HUDEP-2 (cell line): ENCODE measurements at regions not wholly inside any gene's neighbourhood (a gene's known extent, or its start where the extent isn't known, plus 50 kb on each side); places are given as distances from the start of the nearest gene placed in this dataset.
"Not testable (repeated sequence)": the region's sequence is repeated elsewhere in the genome, so short reads cannot be mapped to it uniquely, and the experiment has no call there.

Source experiments
- DNase-seq, 76 experiments: peaks; one replicate each; lab custom pipeline; 2025; ENCODE audit not compliant: unreplicated experiment in 76 of 76; lab: John Stamatoyannopoulos, UW

GRCh38 chr15:79601405-79602086, 169.4 kb downstream of the MINAR1 start:
- no peak for DNase-seq

DNA sequence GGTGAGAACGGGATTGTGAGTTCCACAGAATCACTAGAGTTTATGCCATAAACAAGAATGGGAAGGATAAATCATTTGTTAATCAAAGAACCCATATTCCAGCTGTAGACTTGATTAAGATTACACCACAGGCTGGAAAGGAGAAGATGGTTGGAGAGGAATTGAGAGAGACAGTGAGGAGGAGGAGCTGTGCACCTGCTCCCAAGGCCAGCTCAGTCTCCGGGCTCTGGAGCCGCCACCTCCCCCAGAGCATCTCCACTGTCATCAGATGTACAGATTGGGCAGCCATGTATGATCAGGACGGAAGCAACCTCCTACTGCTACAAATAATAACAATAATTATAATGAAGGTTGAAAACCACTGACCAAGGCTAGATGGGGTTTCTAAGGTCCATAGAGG, 170.0 kb downstream of the MINAR1 start:
- no peak for DNase-seq

DNA sequence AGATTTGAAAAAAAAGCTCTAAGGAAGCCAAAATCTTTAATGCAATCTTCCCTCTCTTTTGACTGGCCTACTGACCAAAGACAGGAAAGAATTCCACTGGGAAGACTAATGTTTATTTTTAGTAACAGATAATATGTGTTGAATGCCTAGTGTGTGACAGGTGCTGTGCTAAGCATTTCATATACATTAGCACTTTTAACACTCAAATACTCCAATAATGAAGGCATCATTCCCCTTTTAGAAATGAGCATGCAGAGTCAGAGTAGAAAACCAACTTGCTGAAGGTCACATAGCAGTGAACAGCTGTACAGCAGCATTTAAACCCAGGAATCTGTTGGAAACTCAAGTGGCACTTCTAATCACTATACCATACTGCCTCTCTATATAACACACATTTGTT, 170.6 kb downstream of the MINAR1 start:
- no peak for DNase-seq

DNA sequence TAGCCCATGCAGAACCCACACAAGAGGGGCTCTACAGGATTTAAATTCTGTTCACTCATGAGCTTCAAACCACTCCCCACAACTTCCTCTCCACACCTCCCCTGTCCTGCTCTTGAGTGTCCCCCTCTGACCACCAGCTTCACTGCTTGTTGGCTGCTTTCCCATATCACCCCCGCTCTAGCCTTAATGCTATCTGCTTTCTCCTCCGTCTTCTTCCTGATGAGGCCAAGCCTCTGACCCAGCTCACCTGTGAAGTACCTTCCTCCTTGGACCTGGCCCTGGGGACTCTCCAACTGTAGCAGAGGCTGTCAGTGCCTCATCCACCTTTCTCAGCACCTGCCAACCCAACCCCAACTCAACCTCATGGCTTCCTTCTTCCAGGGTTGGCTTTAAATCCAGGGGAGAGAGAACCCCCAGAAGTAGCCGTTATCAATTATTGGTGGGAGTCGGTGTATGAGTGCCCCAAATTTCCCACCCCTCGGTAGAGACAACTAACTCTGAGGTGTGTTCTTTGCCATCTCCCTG, 174.8 kb downstream of the MINAR1 start:
- no peak for DNase-seq

DNA sequence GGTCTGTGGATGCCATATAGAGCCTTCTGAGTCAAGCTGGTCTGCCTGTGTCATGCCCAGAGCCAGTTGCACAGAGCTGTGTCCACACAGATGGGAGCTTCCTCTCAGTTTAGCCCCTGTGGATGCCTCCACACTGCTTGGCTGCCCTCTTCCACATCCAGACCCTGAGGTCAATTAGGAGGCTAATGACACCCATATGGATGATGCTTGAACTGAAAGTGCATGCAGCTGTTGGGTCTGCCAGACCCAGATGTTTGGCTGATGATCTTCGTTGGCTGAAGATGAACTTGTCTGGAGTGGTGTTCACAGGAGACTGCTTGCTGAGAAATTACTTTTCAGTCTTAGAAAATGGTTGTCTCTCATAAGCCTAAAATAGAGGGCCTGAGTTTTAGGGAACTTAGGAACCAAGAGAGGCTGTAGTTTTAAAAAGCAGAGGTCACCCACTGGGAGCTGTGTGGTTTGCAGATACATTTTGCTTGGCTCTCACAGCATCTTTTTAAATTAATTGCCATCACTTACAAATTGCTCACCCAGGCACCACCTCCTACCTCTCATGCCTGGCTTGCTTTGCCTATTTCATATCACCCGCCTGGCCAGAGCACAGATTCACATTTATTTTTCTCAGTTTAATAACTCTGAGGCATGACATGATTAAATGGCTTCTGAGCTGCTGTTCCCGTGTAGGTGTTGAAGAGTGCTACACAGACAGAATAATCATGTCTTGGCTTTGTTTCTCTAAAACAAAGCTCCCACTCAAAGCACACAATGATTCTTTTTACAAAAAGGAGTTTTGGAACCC, 176.1 kb downstream of the MINAR1 start:
- DNase-seq = no peak

DNA sequence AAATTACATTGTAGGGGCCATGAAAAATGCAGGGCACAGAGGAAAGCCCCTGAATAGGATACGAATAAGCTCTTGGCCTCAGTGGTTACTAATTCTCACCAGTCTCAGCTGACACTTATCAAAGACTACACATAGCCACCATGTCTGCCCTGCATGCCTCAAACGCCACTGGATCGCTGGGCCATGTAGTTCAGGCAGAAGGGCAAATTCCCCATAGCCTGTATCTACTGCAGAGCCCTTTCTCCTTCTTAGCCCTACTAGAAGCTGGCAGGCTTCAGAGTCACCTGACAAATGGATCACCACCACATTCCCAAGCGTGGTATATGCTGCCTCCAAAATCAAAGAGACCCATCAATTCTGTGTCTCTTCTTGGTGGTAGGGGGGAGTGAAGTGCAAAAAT, 177.4 kb downstream of the MINAR1 start:
- no peak for DNase-seq

DNA sequence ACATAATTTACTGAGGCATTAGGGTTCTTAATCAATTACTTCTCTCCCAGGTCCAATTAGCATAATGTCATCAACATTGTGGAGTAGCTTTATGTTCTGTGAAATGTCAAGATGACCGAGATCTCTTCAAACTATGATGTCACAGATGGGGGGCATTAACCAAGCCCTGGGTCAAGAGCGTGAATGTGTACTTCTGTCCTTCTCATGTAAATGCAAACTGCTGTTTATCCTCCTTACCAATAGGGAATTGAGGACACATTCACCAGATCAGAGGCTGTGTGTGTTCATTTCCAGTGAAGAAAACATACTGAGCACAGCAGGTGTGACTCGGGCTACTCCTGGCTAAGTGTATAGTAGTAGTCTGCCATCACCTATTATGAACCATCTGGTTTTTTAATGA, 177.9 kb downstream of the MINAR1 start:
- no peak for DNase-seq

DNA sequence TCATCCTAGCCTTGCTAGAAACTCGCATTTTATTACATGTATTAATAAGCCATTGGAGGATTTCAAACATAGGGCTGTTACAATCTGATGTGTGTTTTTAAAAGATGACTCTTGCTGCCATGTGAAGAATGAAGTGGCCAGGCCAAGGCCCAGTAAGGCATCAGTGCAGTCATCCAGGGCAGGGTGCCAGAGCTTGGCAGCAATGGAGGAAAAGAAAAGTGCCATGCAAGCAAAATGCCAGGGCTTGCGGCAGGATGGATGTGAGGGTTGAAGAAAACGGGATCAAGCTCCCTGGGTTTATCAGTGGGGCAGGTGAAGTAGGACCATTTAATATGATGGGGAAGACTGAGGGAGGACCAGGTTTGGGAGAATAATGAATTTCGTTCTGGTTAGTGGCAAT, 183.6 kb downstream of the MINAR1 start:
- no peak for DNase-seq

DNA sequence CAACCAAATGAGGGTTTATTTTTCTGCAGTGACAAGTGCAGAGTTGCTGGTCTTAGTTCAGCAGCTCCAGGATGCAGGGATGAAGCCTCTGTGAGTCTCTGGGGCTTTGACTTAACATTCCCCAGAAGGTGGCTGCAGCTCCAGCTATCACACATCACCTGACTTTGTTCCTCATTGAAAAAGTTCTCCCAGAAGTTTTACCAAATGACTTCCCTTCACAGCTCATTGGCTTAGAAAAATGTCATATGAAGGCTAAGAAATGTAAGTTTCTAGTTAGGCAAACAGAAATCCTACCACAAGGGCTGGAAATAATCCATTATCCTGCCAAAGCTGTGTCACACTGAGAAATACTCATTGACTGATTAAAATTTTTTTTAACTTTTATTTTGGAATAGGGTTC, 184.9 kb downstream of the MINAR1 start:
- no peak for DNase-seq

DNA sequence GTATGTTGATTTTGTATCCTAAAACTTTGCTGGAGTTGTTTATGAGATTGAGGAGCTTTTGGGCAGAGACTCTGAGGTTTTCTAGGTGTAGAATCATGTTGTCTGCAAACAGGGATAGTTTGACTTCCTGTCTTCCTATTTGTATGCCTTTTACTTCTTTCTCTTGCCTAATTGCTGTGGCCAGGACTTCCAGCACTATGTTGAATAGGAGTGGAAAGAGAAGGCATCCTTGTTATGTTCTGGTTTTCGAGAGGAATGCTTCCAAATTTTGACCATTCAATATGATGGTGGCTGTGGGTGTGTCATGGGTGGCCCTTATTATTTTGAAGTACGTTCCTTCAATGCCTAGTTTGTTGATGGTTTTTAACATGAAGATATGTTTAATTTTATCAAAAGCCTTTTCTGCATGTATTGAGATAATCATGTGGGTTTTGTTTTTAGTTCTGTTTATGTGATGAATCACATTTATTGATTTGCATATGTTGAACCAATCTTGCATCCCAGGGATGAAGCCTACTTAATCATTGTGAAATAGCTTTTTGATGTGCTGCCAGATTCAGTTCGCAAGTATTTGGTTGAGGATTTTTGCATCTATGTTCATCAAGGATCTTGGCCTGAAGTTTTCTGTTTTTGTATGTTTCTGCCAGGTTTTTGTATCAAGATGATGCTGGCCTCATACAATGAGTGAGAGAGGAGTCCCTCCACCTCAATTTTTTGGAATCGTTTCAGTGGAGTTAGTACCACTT, 188.1 kb downstream of the MINAR1 start:
- DNase-seq = no peak

- not testable (repeated sequence) for DNase-seq
Observed at GRCh38 chr15:79621805-79622204, 189.7 kb downstream of the MINAR1 start.

- no peak for DNase-seq
Observed at GRCh38 chr15:79623488-79623887, 191.4 kb downstream of the MINAR1 start.

DNA sequence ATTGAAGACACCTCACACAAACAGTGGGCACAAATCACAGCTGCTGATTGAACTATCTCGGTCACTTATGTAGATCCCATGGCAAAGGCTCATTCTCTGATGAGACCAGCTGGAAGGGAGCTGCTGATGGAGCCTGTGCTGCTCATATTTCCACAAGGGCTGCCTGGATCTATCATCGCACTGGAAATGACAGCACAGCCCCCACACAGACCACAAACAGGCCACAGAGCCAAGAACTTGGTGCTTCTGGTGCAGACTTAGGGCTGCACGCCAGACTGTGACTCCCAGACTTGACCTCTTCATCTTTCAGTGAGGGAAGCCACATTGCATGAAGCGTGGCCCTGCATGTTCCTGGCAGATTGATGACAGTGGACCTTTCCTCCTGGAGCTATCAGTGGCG, 197.6 kb downstream of the MINAR1 start:
- no peak for DNase-seq

- no peak for DNase-seq
Observed at GRCh38 chr15:79632457-79632856, 200.3 kb downstream of the MINAR1 start.

DNA sequence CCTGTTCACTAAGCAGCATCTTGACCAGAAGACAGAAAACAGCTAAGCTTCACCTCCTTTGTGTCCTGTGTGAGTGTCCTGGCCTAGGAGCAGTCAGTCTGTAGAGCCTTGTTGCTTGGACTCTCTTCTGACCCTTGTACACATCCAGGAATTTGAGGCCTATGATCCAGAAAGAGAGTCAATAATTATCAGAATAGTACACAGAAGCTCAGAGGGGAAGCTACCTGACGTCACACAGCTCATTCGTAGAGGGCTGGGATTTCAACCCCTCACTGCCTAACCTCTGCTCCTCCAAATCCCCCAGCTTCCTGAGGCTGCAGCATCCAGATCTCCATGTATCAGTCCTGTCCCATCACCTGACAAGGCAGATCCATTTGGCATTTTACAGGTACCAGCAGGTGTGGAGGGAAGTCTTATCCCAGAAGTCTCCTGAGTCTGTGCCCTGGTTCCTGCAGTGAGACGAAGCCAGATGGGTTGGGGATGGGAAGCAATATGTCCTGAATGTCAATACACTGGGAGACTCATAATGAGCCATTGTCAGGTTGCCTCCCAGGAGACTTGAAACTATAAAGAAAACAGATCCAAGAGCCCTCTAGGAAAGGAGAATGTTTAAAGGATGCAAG, 203.1 kb downstream of the MINAR1 start:
- no peak for DNase-seq

DNA sequence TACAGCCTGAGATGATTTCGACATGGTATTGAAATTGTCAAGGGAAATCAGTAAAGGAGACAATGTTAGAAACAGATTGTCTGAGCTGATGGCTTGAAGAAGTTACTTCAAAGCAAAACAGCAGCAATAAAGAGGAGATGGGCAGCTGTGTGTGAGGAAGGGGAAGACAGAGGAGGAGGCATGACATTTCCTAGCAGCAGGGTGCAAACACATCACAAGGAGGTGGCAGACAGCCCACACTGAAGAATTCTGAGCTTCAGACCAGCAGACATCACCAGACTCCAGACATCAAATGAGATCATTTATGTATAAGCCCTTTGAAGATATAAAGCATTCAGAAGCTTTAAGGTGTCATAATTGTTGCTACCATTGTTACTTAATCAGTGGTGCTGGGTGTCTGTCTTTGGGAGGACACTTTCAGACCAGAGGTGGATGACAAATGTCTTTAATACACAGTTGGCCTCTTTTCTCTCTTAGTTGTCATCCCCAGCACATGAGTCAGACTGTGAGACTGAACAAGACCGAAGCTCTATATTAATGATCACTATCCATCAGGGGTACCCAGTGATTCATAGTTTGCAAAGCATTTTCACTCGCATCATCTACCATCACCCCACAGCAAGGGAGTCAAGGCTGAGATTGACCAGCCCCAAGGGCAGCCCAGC, 203.9 kb downstream of the MINAR1 start:
- no peak for DNase-seq

DNA sequence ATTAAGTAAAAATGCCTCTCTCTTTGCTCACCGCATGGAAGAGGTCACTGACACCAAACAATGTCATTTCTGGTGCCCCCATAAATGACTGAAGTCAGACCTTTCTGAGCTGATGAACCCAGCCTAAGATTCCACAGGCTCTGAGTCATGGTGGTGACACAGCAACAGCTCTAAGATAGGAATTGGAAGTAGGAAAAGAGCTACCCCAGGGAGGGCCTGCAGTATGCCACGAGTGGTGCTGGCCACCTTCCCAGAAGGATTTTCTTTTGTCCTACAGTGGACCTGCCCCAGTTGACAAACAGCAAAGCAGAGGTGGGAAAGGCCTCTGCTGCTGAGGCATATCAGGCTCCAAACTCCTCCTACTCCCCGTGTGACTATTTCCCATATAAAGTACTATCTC, 208.1 kb downstream of the MINAR1 start:
- no peak for DNase-seq

- no peak for DNase-seq
Observed at GRCh38 chr15:79641841-79642240, 209.7 kb downstream of the MINAR1 start.

- no peak for DNase-seq
Observed at GRCh38 chr15:79643393-79643792, 211.3 kb downstream of the MINAR1 start.

DNA sequence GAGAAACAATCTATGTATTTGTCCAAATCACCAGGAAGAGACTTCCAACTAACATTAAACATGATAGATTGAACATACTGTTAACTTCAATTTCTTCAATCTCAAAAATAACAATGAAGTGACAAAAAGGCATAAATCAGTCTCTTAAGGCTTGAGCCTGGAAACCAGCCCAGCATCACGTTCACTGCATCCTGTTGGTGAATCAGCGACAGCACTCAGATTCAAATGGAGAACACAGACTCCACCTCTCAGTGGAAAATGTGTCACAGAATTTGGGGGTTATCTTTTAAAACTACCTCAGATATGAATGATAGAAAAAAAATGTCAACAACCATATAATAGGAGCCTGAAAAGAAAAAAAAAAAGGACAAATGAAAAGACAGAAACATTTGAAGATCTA, 212.0 kb downstream of the MINAR1 start:
- DNase-seq = no peak
